Thoracic aorta (tissue), 2 donors: ENCODE measurements at regions not wholly inside any gene's neighbourhood (a gene's known extent, or its start where the extent isn't known, plus 50 kb on each side); places are given as distances from the start of the nearest gene placed in this dataset.

Experiments
- ATAC-seq: fragments of 150-250 bp; one replicate; pipeline ENCODE4 v1.8.0; 2017; ENCODE audit warnings: low read depth; ENCODE audit not compliant: insufficient number of reproducible peaks, low FRiP score
- DNase-seq: peaks from one replicate; pipeline ENCODE4 v3.0.0-alpha.2; 2020; ENCODE audit warnings: low spot score
- H3K27ac ChIP-seq, 2 donors: fragments of 200-600 bp; sonication (generic); 1 replicate in 1 of 2; 2 replicates in 1 of 2; pipeline ENCODE4 v1.5.1; 2016; ENCODE audit warnings: mild to moderate bottlenecking in 2 of 2, moderate library complexity in 2 of 2
- H3K27me3 ChIP-seq: fragments of 200-600 bp; sonication (generic); replicated peaks from 2 replicates; pipeline ENCODE4 v1.6.0; 2016; ENCODE audit warnings: mild to moderate bottlenecking; ENCODE audit not compliant: insufficient read depth
- H3K36me3 ChIP-seq: fragments of 200-600 bp; sonication (generic); one replicate; pipeline ENCODE4 v1.5.1; 2016
- H3K4me1 ChIP-seq, 2 donors: fragments of 200-600 bp; sonication (generic); 1 replicate in 1 of 2; 2 replicates in 1 of 2; pipeline versions ENCODE4 v1.5.1 to v1.6.0; 2016; ENCODE audit warnings: low read depth in 2 of 2, mild to moderate bottlenecking in 1 of 2; ENCODE audit not compliant: control insufficient read depth in 1 of 2
- H3K4me3 ChIP-seq: fragments of 200-600 bp; sonication (generic); 2 replicates; pipeline ENCODE4 v1.5.1; 2016; ENCODE audit warnings: mild to moderate bottlenecking
- H3K9me3 ChIP-seq: fragments of 200-600 bp; sonication (generic); 2 replicates; pipeline ENCODE4 v1.5.1; 2016
- TF ChIP-seq, protein P1 (sequence below): fragments of 200-600 bp; sonication (generic); IDR thresholded peaks from one replicate; pipeline ENCODE4 v1.5.1; 2019; ENCODE audit warnings: antibody characterized with exemption

DNA sequence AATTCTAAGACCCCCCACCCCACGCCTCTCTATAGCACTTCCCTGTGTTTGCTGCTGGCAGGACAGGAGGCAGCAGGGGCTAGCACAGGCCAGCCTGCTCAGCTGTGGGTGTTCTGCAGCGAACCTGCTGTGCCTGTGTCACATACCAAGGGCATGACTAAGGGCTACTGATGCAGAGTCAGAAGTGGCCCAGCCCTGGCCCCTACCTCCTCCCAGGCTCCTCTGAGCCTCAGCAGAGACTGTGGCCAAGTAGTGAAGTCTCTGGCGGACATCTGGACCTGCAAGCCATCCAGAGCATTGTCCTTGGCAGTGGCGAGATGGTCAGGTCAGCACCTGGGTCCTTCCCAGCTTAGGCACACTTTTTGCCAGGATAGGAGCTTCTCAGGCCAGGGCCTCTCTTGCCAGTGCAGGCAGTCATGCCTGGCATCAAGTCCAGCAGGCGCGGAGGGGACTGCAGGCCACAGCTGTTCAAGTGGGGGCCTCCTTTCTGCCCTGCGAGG is 116.3 kb upstream of the RET start:
- TF ChIP-seq, protein P1, sequence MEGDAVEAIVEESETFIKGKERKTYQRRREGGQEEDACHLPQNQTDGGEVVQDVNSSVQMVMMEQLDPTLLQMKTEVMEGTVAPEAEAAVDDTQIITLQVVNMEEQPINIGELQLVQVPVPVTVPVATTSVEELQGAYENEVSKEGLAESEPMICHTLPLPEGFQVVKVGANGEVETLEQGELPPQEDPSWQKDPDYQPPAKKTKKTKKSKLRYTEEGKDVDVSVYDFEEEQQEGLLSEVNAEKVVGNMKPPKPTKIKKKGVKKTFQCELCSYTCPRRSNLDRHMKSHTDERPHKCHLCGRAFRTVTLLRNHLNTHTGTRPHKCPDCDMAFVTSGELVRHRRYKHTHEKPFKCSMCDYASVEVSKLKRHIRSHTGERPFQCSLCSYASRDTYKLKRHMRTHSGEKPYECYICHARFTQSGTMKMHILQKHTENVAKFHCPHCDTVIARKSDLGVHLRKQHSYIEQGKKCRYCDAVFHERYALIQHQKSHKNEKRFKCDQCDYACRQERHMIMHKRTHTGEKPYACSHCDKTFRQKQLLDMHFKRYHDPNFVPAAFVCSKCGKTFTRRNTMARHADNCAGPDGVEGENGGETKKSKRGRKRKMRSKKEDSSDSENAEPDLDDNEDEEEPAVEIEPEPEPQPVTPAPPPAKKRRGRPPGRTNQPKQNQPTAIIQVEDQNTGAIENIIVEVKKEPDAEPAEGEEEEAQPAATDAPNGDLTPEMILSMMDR, result no peak
- ATAC-seq (no peak), DNase-seq (no peak)
- Histone ChIP-seq H3K36me3 (no peaks in the 10 kb centered on the region), H3K27ac (no peak overlapping the region), H3K9me3 (no peaks in the 10 kb centered on the region), H3K27me3 (no peaks in the 10 kb centered on the region), H3K4me3 (no peak overlapping the region), H3K4me1 (no peaks in the 10 kb centered on the region)

GRCh38 chr10:42960991-42961795 is 115.7 kb upstream of the RET start:
- ATAC-seq (no peak), DNase-seq (no peak)
- H3K27ac ChIP-seq, result no peak overlapping the region
- TF ChIP-seq, protein P1, result no peak
- no peaks in the 10 kb centered on the region for H3K4me1 ChIP-seq
- no peaks in the 10 kb centered on the region for H3K27me3 ChIP-seq
- H3K36me3 ChIP-seq, result no peaks in the 10 kb centered on the region
- H3K9me3 ChIP-seq, result no peaks in the 10 kb centered on the region
- H3K4me3 ChIP-seq, result no peak overlapping the region

DNA sequence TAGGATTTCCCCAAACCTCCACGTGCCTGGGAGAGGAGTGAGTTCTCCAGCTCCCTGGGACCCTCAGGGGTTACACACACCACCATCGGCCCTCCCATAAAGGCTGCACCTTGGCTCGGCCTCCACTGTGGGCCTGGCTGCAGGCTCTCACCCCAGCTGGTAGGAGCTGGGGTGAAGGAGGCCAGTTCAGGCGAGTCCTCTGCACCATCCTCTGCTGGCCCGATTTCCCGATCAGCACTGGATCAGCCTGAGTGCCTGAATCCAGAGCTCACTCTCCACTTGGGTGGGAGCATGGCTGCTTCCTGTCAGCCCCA is 115.1 kb upstream of the RET start:
- ATAC-seq (no peak), DNase-seq (no peak)
- no peaks in the 10 kb centered on the region for H3K27me3 ChIP-seq
- no peak overlapping the region for H3K4me3 ChIP-seq
- no peaks in the 10 kb centered on the region for H3K4me1 ChIP-seq
- H3K27ac ChIP-seq, result no peak overlapping the region
- no peaks in the 10 kb centered on the region for H3K9me3 ChIP-seq
- no peaks in the 10 kb centered on the region for H3K36me3 ChIP-seq
- TF ChIP-seq, protein P1, result no peak

DNA sequence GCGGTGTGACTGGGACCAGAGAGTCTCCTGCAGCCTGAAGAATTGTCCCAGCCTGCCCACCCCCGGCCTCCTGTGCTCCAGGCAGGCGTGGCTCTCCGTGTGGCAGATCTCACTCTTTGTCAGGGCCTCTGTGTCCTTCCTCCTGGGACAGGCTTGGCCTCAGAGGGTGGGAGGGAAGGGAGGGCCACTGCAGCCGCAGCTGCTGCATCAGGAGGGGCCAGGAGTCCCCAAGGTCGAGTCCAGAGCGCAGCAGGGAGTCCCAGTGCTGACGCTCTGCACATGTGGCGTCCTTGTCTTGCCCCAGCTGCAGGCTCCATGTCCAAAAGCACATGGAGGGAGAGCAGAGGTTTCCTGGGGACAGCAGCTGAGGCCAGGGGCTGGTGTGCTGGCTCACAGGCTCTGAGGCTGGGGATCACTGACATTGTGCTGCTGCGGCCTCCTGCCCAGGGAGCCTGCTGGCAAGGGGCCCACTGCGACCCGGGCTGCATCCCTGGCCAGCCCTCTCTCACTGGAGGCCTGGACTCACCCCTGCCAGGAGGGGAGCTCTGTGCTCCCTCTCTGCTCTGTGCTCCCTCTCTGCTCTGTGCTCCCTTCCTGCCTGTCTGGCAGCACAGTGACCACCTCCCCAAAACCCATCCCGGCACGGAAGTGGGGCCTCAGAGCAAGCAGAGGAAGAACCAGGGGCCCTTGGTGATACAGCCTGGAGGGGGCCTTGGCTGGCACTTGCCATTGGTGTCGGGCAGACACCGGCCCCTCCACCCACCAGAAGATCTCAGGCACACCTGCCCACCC is 114.6 kb upstream of the RET start:
- DNase-seq (no peak), ATAC-seq (no peak)
- Histone ChIP-seq H3K4me3 (no peak overlapping the region), H3K27me3 (no peaks in the 10 kb centered on the region), H3K4me1 (no peaks in the 10 kb centered on the region), H3K9me3 (no peaks in the 10 kb centered on the region), H3K36me3 (no peaks in the 10 kb centered on the region), H3K27ac (no peak overlapping the region)
- TF ChIP-seq, protein P1, result no peak

DNA sequence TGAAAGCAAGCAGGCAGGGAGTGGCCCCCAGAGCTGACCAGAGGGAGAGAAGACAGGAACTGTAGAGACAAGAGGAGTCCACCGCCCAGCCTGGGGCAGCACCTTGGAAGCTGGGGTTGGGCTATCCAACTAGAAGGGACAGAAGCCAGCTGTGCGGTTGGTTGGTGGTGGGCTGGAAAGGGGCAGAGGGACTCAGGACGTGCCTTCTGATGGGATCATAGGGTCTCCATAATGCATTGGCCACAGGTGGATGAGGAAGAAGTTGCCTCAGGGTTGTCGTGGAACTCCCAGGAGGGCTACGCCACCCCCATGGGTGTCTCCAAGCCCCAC is 114.0 kb upstream of the RET start:
- Histone ChIP-seq H3K9me3 (no peaks in the 10 kb centered on the region), H3K27ac (no peak overlapping the region), H3K4me1 (no peaks in the 10 kb centered on the region), H3K4me3 (no peak overlapping the region), H3K27me3 (no peaks in the 10 kb centered on the region), H3K36me3 (no peaks in the 10 kb centered on the region)
- DNase-seq, result no peak
- ATAC-seq, result no peak
- TF ChIP-seq, protein P1, result no peak
